Central memory CD8-positive, alpha-beta T cell (primary cell): ENCODE measurements at regions not wholly inside any gene's neighbourhood (a gene's known extent, or its start where the extent isn't known, plus 50 kb on each side); places are given as distances from the start of the nearest gene placed in this dataset.

Experiments
- ATAC-seq: fragments of 150-1000 bp; cut with Tn5 transposase; replicated peaks from 2 replicates; pipeline ENCODE4 v1.10.0; 2022; ENCODE audit warnings: mild to moderate bottlenecking, moderate FRiP score, moderate number of reproducible peaks; ENCODE audit not compliant: poor library complexity, severe bottlenecking; ENCODE audit errors: extremely low read depth
- DNase-seq, 2 donors: peaks; one replicate each; pipeline ENCODE4 v3.0.0; 2021; ENCODE audit warnings: low spot score in 2 of 2
- H3K27ac Mint-ChIP-seq: one replicate; pipeline ENCODE4 v1.8.0; 2022; ENCODE audit warnings: low read depth, mild to moderate bottlenecking, moderate library complexity, mixed read lengths
- H3K27me3 Mint-ChIP-seq: one replicate; pipeline ENCODE4 v1.8.0; 2022; ENCODE audit warnings: mixed read lengths
- H3K36me3 Mint-ChIP-seq: one replicate; pipeline ENCODE4 v1.8.0; 2022; ENCODE audit warnings: mild to moderate bottlenecking, moderate library complexity, mixed read lengths; ENCODE audit not compliant: insufficient read depth
- H3K4me1 Mint-ChIP-seq: one replicate; pipeline ENCODE4 v1.8.0; 2022; ENCODE audit warnings: mixed read lengths
- H3K4me3 Mint-ChIP-seq: one replicate; pipeline ENCODE4 v1.8.0; 2022; ENCODE audit warnings: mild to moderate bottlenecking, moderate library complexity, mixed read lengths
- H3K9me3 Mint-ChIP-seq: one replicate; pipeline ENCODE4 v1.8.0; 2022; ENCODE audit warnings: mixed read lengths

DNA sequence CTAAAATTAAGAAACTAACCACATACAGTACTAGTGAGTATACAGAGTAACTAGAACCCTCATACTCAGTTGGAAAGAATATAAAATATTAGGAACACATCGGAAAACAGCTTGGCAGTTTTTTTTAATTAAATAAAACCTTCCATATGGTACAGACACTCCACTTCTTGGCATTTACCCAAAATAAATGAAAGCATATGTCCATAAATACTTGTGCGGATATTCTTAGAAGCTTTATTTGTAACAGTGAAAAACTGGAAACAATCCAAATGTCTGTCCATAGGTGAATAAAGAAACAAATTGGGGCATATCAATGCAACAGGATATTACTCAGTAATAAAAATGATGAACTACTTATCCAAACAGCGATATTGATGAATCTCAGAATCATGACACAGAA is 410.0 kb downstream of the HTR7 start:
- H3K27me3 Mint-ChIP-seq, result no peaks in the 10 kb centered on the region
- no peaks in the 10 kb centered on the region for H3K36me3 Mint-ChIP-seq

DNA sequence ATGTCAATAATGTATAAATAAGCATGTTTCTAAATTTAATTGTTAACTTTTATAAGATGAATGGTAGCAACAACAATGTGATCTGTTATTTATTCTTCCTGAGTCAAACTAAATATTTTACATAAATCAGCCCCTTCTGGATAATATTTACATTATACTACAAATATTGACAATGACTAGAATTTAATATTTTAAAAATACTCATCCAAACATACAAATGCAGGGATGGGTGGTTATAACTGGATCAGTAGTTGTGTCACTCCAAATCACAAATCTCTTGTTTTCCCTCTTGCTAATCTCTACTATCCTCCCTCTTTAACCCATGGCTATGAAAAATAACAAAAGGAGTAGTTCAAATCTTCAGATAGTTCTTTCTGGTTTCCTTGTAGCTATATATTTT is 407.0 kb downstream of the HTR7 start:
- Mint-ChIP-seq H3K4me3 (no peak overlapping the region), H3K36me3 (no peaks in the 10 kb centered on the region), H3K27me3 (no peaks in the 10 kb centered on the region), H3K27ac (no peak overlapping the region), H3K9me3 (peaks cover 6% of the 10 kb centered on the region), H3K4me1 (no peaks in the 10 kb centered on the region)
- no peak for DNase-seq
- no peak for ATAC-seq

More for the DNA sequence above, 410.0 kb downstream of the HTR7 start:
- DNase-seq (no peak), ATAC-seq (no peak)
- no peak overlapping the region for H3K27ac Mint-ChIP-seq
- no peaks in the 10 kb centered on the region for H3K4me1 Mint-ChIP-seq
- H3K4me3 Mint-ChIP-seq, result no peak overlapping the region
- peaks cover 7% of the 10 kb centered on the region for H3K9me3 Mint-ChIP-seq

DNA sequence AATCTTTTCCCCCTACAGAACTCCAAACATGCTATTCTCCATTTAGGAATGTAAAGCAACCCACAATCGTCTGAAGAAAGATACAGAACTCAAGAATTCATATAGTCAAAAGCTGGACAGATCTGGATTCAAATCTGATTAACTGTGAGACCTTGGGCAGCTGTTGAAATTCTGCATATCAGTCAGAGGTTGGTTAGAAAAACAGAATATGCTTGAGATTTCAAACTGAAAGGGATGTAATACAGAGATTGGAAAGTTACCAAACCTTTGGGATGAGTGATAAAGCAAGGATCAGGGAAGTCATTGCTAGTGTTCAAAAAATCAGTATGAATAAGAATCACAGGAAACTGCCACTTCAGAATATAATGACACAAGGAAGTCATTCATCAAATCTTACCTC is 406.6 kb downstream of the HTR7 start:
- DNase-seq (no peak), ATAC-seq (no peak)
- no peaks in the 10 kb centered on the region for H3K36me3 Mint-ChIP-seq
- H3K4me3 Mint-ChIP-seq, result no peak overlapping the region
- no peak overlapping the region for H3K27ac Mint-ChIP-seq
- H3K9me3 Mint-ChIP-seq, result peaks cover 8% of the 10 kb centered on the region
- no peaks in the 10 kb centered on the region for H3K4me1 Mint-ChIP-seq
- no peaks in the 10 kb centered on the region for H3K27me3 Mint-ChIP-seq

DNA sequence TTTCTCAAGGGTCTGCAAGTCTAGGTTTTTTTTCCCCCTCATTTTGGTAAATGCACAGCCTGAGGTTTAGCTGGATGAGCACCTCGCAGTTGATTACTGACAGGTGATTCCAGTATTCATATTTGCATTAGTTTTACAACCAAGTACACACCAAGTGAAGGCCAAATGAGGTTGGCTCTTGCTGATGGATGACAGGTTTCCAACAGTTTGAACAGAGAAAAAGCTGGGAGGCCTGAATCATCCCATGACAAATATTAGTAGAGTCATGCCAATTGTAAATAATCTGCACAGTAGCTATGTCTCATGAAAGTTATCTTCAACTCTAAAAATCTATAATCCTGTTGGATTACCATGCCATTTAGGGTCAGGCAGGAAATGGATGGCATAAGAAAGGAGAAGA is 399.8 kb downstream of the HTR7 start:
- peaks cover 9% of the 10 kb centered on the region for H3K9me3 Mint-ChIP-seq
- H3K4me1 Mint-ChIP-seq, result no peaks in the 10 kb centered on the region
- H3K36me3 Mint-ChIP-seq, result no peaks in the 10 kb centered on the region
- DNase-seq (no peak), ATAC-seq (no peak)
- no peak overlapping the region for H3K27ac Mint-ChIP-seq
- no peak overlapping the region for H3K4me3 Mint-ChIP-seq
- H3K27me3 Mint-ChIP-seq, result no peaks in the 10 kb centered on the region

DNA sequence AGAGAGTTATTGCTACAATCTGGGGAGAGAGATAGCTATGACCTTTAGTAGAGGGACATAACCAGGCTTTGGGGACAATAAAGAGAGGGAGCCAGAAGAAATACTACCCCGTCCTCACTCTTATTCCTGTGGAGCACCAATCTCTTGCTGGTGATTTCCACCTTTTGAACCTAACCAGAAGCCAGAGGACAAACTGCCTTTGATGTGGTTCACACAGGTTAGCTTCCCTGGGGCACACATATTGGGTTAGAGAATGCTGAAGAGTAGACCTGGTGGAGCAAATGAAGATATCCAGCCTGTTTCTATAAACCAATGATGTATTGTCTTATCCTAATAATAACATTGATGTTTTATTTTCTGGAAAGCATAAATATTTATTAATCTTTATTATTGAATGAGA is 399.3 kb downstream of the HTR7 start:
- no peak overlapping the region for H3K27ac Mint-ChIP-seq
- no peak for DNase-seq
- H3K4me3 Mint-ChIP-seq, result no peak overlapping the region
- H3K27me3 Mint-ChIP-seq, result no peaks in the 10 kb centered on the region
- peaks cover 5% of the 10 kb centered on the region for H3K9me3 Mint-ChIP-seq
- no peaks in the 10 kb centered on the region for H3K36me3 Mint-ChIP-seq
- ATAC-seq, result no peak
- H3K4me1 Mint-ChIP-seq, result no peaks in the 10 kb centered on the region

DNA sequence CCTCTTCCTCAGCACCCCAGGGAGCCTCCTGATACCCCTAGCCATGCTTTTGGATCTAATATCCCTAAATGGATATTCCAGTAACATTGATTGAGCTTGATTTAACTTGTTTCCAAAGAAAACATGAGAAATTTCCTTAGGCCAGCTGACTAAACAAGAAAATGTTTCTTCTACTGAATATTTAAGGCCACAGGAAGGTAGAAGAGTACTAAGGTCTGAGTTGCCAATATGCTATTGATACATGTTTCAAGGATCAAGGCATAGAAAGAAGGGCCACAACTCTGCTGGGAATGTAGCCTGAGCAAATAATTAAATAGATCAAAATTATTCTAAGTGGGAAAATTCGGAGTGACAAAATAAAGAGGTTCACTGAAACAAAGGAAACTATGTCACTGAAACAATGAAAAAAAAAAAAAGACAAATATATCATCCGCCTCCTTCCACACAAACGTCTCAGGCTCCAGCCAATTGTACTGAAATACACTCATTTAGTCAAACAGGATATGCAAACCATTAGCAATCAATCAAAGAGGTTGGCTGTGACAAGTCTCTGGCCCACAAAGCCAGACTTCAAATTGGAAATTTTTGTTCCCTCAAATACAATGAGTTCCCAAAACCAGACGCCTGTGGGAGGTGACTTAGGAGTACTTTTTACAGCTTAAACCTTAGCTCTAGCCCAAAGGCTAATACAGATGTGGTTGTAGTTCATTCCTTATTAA is 396.2 kb downstream of the HTR7 start:
- H3K4me1 Mint-ChIP-seq, result no peaks in the 10 kb centered on the region
- no peaks in the 10 kb centered on the region for H3K36me3 Mint-ChIP-seq
- H3K27ac Mint-ChIP-seq, result no peak overlapping the region
- no peak overlapping the region for H3K4me3 Mint-ChIP-seq
- ATAC-seq (no peak), DNase-seq (no peak)
- H3K27me3 Mint-ChIP-seq, result no peaks in the 10 kb centered on the region
- no peaks in the 10 kb centered on the region for H3K9me3 Mint-ChIP-seq

DNA sequence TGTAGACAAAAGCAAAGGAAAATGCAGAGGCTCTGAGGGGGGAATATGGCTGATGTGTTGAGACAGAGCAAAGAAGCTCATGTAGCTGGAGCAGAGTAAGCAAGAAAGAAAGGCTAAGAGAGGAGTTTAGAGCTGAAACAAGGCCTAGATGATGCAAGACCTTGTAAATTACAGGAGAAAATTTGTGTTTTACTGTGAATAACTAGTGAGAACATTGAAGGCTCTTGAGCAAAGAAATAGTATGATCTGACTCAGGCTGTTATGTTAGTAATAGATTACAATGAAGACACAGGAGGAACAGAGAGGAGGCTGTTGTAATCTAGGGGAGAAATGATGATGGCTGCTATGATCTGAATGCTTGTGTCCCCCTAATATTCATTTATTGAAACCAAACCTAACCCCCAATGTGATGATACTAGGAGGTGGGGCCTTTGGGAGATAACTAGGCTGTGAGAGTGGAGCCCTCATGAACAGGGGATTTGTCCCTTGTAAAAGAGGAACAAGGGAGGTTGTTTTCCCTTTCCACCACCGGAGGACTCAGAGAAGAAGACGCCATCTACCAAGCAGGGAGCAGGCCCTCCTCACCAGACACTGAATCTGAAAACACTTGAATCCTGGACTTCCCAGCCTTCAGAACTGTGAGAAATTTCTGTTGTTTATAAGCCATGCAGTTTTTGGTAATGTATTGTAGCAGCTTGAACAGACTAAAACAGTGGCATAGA is 394.9 kb downstream of the HTR7 start:
- H3K4me1 Mint-ChIP-seq, result no peaks in the 10 kb centered on the region
- DNase-seq, result no peak
- no peaks in the 10 kb centered on the region for H3K27me3 Mint-ChIP-seq
- no peak overlapping the region for H3K4me3 Mint-ChIP-seq
- H3K9me3 Mint-ChIP-seq, result no peaks in the 10 kb centered on the region
- no peak overlapping the region for H3K27ac Mint-ChIP-seq
- no peaks in the 10 kb centered on the region for H3K36me3 Mint-ChIP-seq
- no peak for ATAC-seq

DNA sequence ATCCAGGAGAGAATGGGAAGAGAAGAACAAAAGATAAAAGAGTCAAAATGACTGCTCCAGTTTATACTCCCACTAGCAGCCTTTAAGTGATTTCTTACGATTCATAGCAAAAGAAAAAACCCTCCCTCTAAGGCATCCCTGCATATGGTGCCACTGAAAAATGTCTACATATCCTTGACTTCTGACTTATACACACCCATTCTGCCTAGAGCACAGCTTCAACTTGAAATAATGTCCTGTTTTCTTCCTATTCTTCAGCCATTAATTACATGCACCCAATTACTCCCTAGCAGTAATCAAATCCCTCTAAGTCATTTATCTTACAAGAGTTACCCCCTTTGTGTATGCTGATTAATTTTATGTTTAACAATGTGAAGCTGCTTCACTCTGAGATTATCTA is 393.5 kb downstream of the HTR7 start:
- no peak overlapping the region for H3K27ac Mint-ChIP-seq
- H3K9me3 Mint-ChIP-seq, result no peaks in the 10 kb centered on the region
- H3K4me1 Mint-ChIP-seq, result no peaks in the 10 kb centered on the region

DNA sequence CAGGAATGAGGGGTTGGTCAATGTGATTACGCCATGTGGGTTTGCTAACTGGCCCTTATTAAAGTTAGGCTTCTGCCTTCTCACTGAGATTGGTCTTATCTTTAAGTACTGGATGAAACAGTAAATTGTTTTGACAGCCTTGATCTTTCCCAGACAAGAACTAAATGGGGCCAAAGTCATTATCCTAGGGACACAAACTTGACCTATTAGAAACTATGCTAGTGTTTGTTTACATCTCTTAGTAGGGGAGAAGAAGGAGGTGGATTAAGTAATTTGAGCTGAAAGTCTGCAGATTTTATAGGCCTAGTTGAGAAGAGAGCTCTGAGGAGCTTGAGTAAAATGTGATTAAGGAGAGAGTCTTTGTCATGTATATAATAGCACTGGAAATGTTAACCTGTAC is 386.9 kb downstream of the HTR7 start:
- no peak for ATAC-seq
- Mint-ChIP-seq H3K4me3 (no peak overlapping the region), H3K36me3 (no peaks in the 10 kb centered on the region), H3K27ac (no peak overlapping the region), H3K4me1 (no peaks in the 10 kb centered on the region), H3K27me3 (no peaks in the 10 kb centered on the region), H3K9me3 (peaks cover 10% of the 10 kb centered on the region)
- no peak for DNase-seq

More for the DNA sequence above, 393.5 kb downstream of the HTR7 start:
- H3K4me3 Mint-ChIP-seq, result no peak overlapping the region
- no peak for DNase-seq
- H3K36me3 Mint-ChIP-seq, result no peaks in the 10 kb centered on the region
- ATAC-seq, result no peak
- no peaks in the 10 kb centered on the region for H3K27me3 Mint-ChIP-seq

DNA sequence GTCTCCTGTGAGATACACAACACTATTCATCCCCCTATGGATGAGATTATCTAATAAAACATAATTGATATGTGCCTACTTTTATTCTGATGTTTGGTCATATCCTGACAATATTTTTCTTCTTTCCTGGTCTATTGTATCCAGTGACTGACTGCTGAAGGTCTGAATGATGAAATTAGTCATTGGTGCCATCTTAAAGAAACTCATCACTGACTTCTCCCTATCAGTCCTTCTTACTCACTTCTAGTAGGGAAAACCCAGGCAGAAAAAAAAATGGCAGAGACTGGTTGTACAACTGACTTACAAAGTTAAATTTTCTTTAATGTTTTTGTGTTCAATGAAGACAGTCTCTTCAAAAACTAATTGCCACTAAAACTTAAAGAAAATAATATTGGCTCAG is 377.4 kb downstream of the HTR7 start:
- no peaks in the 10 kb centered on the region for H3K36me3 Mint-ChIP-seq
- no peak overlapping the region for H3K27ac Mint-ChIP-seq
- ATAC-seq (no peak), DNase-seq (no peak)
- peaks cover 27% of the 10 kb centered on the region for H3K9me3 Mint-ChIP-seq
- no peaks in the 10 kb centered on the region for H3K27me3 Mint-ChIP-seq
- no peaks in the 10 kb centered on the region for H3K4me1 Mint-ChIP-seq
- H3K4me3 Mint-ChIP-seq, result no peak overlapping the region

DNA sequence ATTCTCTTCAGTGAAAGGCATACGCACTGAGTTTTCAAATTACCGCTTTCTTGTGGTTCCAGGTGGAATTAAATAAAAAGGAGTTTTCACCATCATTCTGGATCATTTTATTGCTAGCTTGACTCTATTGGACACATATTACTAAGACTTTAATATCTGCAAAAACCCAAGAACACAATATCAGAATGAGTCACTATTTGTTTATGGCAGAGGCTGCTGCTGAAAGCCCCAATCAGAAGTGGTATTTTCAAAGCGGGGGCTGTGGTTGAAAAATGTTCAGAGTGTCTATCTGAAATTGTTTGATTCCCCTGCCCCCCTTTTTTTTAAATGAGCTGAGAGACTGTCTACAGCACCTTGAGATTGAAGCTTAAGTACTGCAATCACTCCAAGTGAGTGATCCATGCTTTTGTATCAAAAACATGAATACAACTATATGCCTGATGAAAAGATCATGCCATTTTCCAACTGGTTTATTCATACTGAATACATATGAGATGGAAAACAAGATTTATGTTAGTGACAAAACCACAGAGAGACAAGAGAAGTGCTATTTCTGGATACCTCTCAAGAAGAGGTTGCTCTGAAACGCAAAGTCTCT is 376.4 kb downstream of the HTR7 start:
- H3K27me3 Mint-ChIP-seq, result no peaks in the 10 kb centered on the region
- ATAC-seq (no peak), DNase-seq (no peak)
- H3K36me3 Mint-ChIP-seq, result no peaks in the 10 kb centered on the region
- H3K9me3 Mint-ChIP-seq, result peaks cover 27% of the 10 kb centered on the region
- no peak overlapping the region for H3K4me3 Mint-ChIP-seq
- no peaks in the 10 kb centered on the region for H3K4me1 Mint-ChIP-seq
- H3K27ac Mint-ChIP-seq, result no peak overlapping the region

DNA sequence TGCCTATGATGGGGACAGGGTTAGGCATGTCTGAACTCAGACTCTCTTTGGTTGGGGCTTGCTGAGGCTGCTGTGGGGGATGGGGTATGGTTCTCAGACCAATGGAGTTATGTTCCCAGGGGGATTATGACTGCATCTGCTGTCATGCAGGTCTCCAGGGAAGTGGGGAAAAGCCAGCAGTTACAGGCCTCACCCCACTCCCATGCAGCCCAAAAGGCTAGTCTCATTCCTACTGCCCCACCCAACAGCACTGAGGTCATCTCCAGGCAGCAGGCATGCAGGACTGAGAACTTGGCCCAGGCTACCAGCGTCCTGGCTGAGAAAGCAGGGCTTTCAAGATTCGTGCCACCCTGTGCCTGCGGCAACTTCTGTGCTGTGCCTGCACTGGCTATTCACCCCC is 373.3 kb downstream of the HTR7 start:
- H3K27me3 Mint-ChIP-seq, result no peaks in the 10 kb centered on the region

DNA sequence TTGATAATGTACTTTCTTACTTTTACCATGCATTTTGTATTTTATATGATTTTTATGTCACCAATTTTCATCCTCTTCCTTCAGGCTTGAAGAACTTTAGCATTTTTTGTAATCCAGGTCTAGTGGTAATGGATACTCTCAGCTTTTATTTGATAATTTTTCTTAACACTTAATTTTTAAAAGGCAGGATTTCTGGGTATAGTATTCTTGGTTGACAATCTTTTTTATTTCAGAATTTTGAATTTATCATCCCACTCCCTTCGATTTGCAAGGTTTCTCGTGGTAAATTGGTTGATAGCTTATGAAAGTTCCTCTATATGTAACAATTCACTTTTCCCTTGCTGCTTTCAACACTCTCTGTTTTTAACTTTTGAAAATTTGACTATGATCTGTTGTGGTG is 363.7 kb downstream of the HTR7 start:
- Mint-ChIP-seq H3K4me1 (no peaks in the 10 kb centered on the region), H3K27me3 (no peaks in the 10 kb centered on the region), H3K9me3 (peaks cover 25% of the 10 kb centered on the region), H3K36me3 (no peaks in the 10 kb centered on the region), H3K27ac (no peak overlapping the region), H3K4me3 (no peak overlapping the region)
- ATAC-seq (no peak), DNase-seq (no peak)

More for the DNA sequence above, 373.3 kb downstream of the HTR7 start:
- ATAC-seq (no peak), DNase-seq (no peak)
- Mint-ChIP-seq H3K27ac (no peak overlapping the region), H3K4me1 (no peaks in the 10 kb centered on the region), H3K4me3 (no peak overlapping the region), H3K36me3 (no peaks in the 10 kb centered on the region), H3K9me3 (peaks cover 19% of the 10 kb centered on the region)
